ENCODE measurements at regions not wholly inside any gene's neighbourhood (a gene's known extent, or its start where the extent isn't known, plus 50 kb on each side); places are given as distances from the start of the nearest gene placed in this dataset.

GRCh38 chr15:46930426-46930825 is 786.9 kb upstream of the SEMA6D start:
- no peaks in the 10 kb centered on the region for H3K36me3 ChIP-seq (ENCODE audit: insufficient read depth, low read length)
- no peak overlapping the region for H3K27ac ChIP-seq (ENCODE audit: low read length)
- H4K20me1 ChIP-seq (ENCODE audit: insufficient read depth, low read depth, low read length), result no peaks in the 10 kb centered on the region
- H2AFZ ChIP-seq (ENCODE audit: low read length), result no peak overlapping the region
- no peak overlapping the region for H3K9ac ChIP-seq (ENCODE audit: low read length)
- H3K9me2 ChIP-seq (replicated peaks; ENCODE audit: insufficient read depth, low read length), result no peaks in the 10 kb centered on the region
- peaks cover 20% of the 10 kb centered on the region for H3K9me3 ChIP-seq (ENCODE audit: low read length)
- DNase-seq, result no peak
- H3K4me2 ChIP-seq (ENCODE audit: low read depth, low read length, poor library complexity, severe bottlenecking), result no peak overlapping the region
- H3K79me2 ChIP-seq (ENCODE audit: low read length), result no peaks in the 10 kb centered on the region
- H3K4me3 ChIP-seq (ENCODE audit: low read length), result no peak overlapping the region
- H3K27me3 ChIP-seq (ENCODE audit: low read length), result no peaks in the 10 kb centered on the region
- no peaks in the 10 kb centered on the region for H3K4me1 ChIP-seq (ENCODE audit: low read length)

- Histone ChIP-seq H4K20me1 (ENCODE audit: insufficient read depth, low read depth, low read length) (no peaks in the 10 kb centered on the region), H3K36me3 (ENCODE audit: insufficient read depth, low read length) (no peaks in the 10 kb centered on the region), H3K27ac (ENCODE audit: low read length) (no peak overlapping the region), H3K4me3 (ENCODE audit: low read length) (no peak overlapping the region), H2AFZ (ENCODE audit: low read length) (no peak overlapping the region), H3K27me3 (ENCODE audit: low read length) (no peaks in the 10 kb centered on the region), H3K9me2 (replicated peaks; ENCODE audit: insufficient read depth, low read length) (no peaks in the 10 kb centered on the region), H3K4me1 (ENCODE audit: low read length) (no peaks in the 10 kb centered on the region), H3K4me2 (ENCODE audit: low read depth, low read length, poor library complexity, severe bottlenecking) (no peak overlapping the region), H3K9ac (ENCODE audit: low read length) (no peak overlapping the region), H3K9me3 (ENCODE audit: low read length) (peaks cover 29% of the 10 kb centered on the region), H3K79me2 (ENCODE audit: low read length) (no peaks in the 10 kb centered on the region)
- DNase-seq, result no peak
Measured at GRCh38 chr15:46933332-46933731, 784.0 kb upstream of the SEMA6D start.

DNA sequence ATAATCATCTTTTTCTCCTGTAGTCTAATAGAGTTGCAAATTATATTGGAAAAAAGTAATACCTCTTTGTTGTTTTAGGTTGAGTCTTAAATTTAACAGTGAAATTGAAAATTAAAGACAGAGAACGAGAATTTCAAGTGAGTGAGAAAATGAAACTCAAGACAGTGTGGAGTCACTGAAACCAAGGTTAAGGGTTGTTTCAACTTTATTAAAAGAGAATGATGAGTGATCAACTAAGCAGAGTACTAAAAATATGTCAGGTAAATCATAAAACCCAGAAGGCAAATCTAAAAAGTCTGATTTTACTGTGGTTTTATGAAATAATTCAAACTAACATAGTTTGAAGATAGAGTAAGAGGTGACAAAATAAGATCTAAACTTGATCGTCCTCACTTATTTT is 782.5 kb upstream of the SEMA6D start:
- H3K27ac ChIP-seq (ENCODE audit: low read length), result no peak overlapping the region
- H3K4me2 ChIP-seq (ENCODE audit: low read depth, low read length, poor library complexity, severe bottlenecking), result no peak overlapping the region
- H4K20me1 ChIP-seq (ENCODE audit: insufficient read depth, low read depth, low read length), result no peaks in the 10 kb centered on the region
- H3K9ac ChIP-seq (ENCODE audit: low read length), result no peak overlapping the region
- no peaks in the 10 kb centered on the region for H3K79me2 ChIP-seq (ENCODE audit: low read length)
- H3K4me3 ChIP-seq (ENCODE audit: low read length), result no peak overlapping the region
- H3K27me3 ChIP-seq (ENCODE audit: low read length), result no peaks in the 10 kb centered on the region
- peaks cover 35% of the 10 kb centered on the region for H3K9me3 ChIP-seq (ENCODE audit: low read length)
- no peaks in the 10 kb centered on the region for H3K4me1 ChIP-seq (ENCODE audit: low read length)
- no peaks in the 10 kb centered on the region for H3K36me3 ChIP-seq (ENCODE audit: insufficient read depth, low read length)
- H3K9me2 ChIP-seq (replicated peaks; ENCODE audit: insufficient read depth, low read length), result no peaks in the 10 kb centered on the region
- DNase-seq, result no peak
- H2AFZ ChIP-seq (ENCODE audit: low read length), result no peak overlapping the region

DNA sequence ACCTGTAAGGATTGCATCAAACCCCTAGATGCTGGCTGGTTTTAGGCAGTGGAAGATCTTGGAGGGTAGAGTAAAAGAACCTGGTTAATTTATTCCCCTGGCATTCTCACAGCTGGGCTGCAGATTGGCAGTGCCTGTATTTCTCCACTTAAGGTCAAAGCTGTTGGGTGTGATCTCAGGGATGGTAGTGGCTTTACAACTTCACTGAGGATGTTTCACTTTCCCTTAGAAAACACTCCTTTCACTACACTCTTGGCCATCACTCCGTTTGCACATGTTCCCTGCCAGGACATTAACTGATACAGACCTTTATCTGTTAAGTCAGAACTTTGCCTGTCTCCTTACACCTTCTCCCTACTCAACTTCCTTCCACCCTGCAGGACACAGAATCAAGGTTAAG is 779.1 kb upstream of the SEMA6D start:
- no peaks in the 10 kb centered on the region for H4K20me1 ChIP-seq (ENCODE audit: insufficient read depth, low read depth, low read length)
- no peaks in the 10 kb centered on the region for H3K79me2 ChIP-seq (ENCODE audit: low read length)
- no peak overlapping the region for H3K4me3 ChIP-seq (ENCODE audit: low read length)
- no peak overlapping the region for H3K27ac ChIP-seq (ENCODE audit: low read length)
- no peak overlapping the region for H2AFZ ChIP-seq (ENCODE audit: low read length)
- peaks cover 34% of the 10 kb centered on the region for H3K9me3 ChIP-seq (ENCODE audit: low read length)
- no peak for DNase-seq
- no peaks in the 10 kb centered on the region for H3K27me3 ChIP-seq (ENCODE audit: low read length)
- H3K4me2 ChIP-seq (ENCODE audit: low read depth, low read length, poor library complexity, severe bottlenecking), result no peak overlapping the region
- no peaks in the 10 kb centered on the region for H3K36me3 ChIP-seq (ENCODE audit: insufficient read depth, low read length)
- H3K4me1 ChIP-seq (ENCODE audit: low read length), result no peaks in the 10 kb centered on the region
- H3K9me2 ChIP-seq (replicated peaks; ENCODE audit: insufficient read depth, low read length), result no peaks in the 10 kb centered on the region
- no peak overlapping the region for H3K9ac ChIP-seq (ENCODE audit: low read length)

DNA sequence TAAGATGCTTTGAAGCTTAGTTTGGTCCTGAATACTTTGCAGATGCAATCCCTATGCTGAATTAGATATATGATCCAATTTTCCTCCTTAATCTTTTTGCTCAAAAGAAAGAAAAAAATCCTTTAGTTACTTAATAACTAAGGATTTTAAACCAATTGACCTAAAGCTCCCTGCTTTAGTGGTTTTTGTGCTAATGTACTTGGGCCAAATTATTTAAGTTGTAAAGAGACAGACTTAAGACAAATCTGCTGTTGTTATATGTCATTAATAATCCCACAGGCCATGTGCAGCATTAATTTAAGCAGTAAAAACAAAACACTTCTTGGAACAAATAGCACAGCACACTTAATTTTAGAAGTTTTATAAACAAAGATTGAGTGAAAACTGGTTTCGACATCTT is 776.1 kb upstream of the SEMA6D start:
- no peak overlapping the region for H3K4me2 ChIP-seq (ENCODE audit: low read depth, low read length, poor library complexity, severe bottlenecking)
- DNase-seq, result no peak
- no peak overlapping the region for H2AFZ ChIP-seq (ENCODE audit: low read length)

GRCh38 chr15:46946953-46947352 is 770.4 kb upstream of the SEMA6D start:
- H3K9ac ChIP-seq (ENCODE audit: low read length), result no peak overlapping the region
- H3K36me3 ChIP-seq (ENCODE audit: insufficient read depth, low read length), result no peaks in the 10 kb centered on the region
- H3K4me3 ChIP-seq (ENCODE audit: low read length), result no peak overlapping the region
- DNase-seq, result no peak
- H2AFZ ChIP-seq (ENCODE audit: low read length), result no peak overlapping the region
- H3K4me2 ChIP-seq (ENCODE audit: low read depth, low read length, poor library complexity, severe bottlenecking), result no peak overlapping the region
- H3K9me2 ChIP-seq (replicated peaks; ENCODE audit: insufficient read depth, low read length), result no peaks in the 10 kb centered on the region
- no peaks in the 10 kb centered on the region for H4K20me1 ChIP-seq (ENCODE audit: insufficient read depth, low read depth, low read length)
- no peaks in the 10 kb centered on the region for H3K27me3 ChIP-seq (ENCODE audit: low read length)
- H3K9me3 ChIP-seq (ENCODE audit: low read length), result peaks cover 33% of the 10 kb centered on the region
- H3K4me1 ChIP-seq (ENCODE audit: low read length), result no peaks in the 10 kb centered on the region
- H3K79me2 ChIP-seq (ENCODE audit: low read length), result no peaks in the 10 kb centered on the region
- no peak overlapping the region for H3K27ac ChIP-seq (ENCODE audit: low read length)

More for the DNA sequence above, 776.1 kb upstream of the SEMA6D start:
- Histone ChIP-seq H3K36me3 (ENCODE audit: insufficient read depth, low read length) (no peaks in the 10 kb centered on the region), H3K4me3 (ENCODE audit: low read length) (no peak overlapping the region), H3K27me3 (ENCODE audit: low read length) (no peaks in the 10 kb centered on the region), H3K27ac (ENCODE audit: low read length) (no peak overlapping the region), H3K9me2 (replicated peaks; ENCODE audit: insufficient read depth, low read length) (no peaks in the 10 kb centered on the region), H3K9ac (ENCODE audit: low read length) (no peak overlapping the region), H3K79me2 (ENCODE audit: low read length) (no peaks in the 10 kb centered on the region), H4K20me1 (ENCODE audit: insufficient read depth, low read depth, low read length) (no peaks in the 10 kb centered on the region), H3K4me1 (ENCODE audit: low read length) (no peaks in the 10 kb centered on the region), H3K9me3 (ENCODE audit: low read length) (peaks cover 34% of the 10 kb centered on the region)

GRCh38 chr15:46955576-46955975 is 761.7 kb upstream of the SEMA6D start:
- no peaks in the 10 kb centered on the region for H3K9me2 ChIP-seq (replicated peaks; ENCODE audit: insufficient read depth, low read length)

DNA sequence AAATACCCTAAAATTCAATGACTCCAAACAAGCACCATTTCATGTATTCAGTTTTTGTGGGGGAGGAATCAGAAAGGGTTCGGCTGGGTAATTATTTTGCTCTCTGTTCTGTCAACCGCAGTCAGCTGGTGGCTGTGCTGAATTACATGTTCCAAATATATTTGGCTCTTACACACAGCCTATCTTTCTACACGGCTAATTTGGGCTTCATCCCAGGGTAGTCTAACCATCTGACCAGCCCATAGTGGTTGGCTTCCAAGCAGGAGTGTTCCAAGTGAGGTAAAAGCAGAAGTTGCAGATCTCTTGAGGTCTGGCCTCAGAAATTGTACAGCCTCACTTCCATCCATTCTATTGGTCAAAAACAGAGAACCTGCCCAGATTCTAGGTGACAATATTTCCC is 760.8 kb upstream of the SEMA6D start:
- Histone ChIP-seq H3K27me3 (ENCODE audit: low read length) (no peaks in the 10 kb centered on the region), H3K27ac (ENCODE audit: low read length) (no peak overlapping the region), H3K4me2 (ENCODE audit: low read depth, low read length, poor library complexity, severe bottlenecking) (no peak overlapping the region), H3K4me1 (ENCODE audit: low read length) (no peaks in the 10 kb centered on the region), H3K9ac (ENCODE audit: low read length) (no peak overlapping the region), H2AFZ (ENCODE audit: low read length) (no peak overlapping the region), H4K20me1 (ENCODE audit: insufficient read depth, low read depth, low read length) (no peaks in the 10 kb centered on the region), H3K36me3 (ENCODE audit: insufficient read depth, low read length) (no peaks in the 10 kb centered on the region), H3K9me2 (replicated peaks; ENCODE audit: insufficient read depth, low read length) (no peaks in the 10 kb centered on the region), H3K4me3 (ENCODE audit: low read length) (no peak overlapping the region), H3K9me3 (ENCODE audit: low read length) (peaks cover 19% of the 10 kb centered on the region), H3K79me2 (ENCODE audit: low read length) (no peaks in the 10 kb centered on the region)
- DNase-seq, result no peak

More at GRCh38 chr15:46955576-46955975, 761.7 kb upstream of the SEMA6D start:
- Histone ChIP-seq H3K4me2 (ENCODE audit: low read depth, low read length, poor library complexity, severe bottlenecking) (no peak overlapping the region), H4K20me1 (ENCODE audit: insufficient read depth, low read depth, low read length) (no peaks in the 10 kb centered on the region), H3K9ac (ENCODE audit: low read length) (no peak overlapping the region), H3K36me3 (ENCODE audit: insufficient read depth, low read length) (no peaks in the 10 kb centered on the region), H3K27me3 (ENCODE audit: low read length) (no peaks in the 10 kb centered on the region), H3K4me3 (ENCODE audit: low read length) (no peak overlapping the region), H3K27ac (ENCODE audit: low read length) (no peak overlapping the region), H3K4me1 (ENCODE audit: low read length) (no peaks in the 10 kb centered on the region), H3K79me2 (ENCODE audit: low read length) (no peaks in the 10 kb centered on the region), H2AFZ (ENCODE audit: low read length) (no peak overlapping the region), H3K9me3 (ENCODE audit: low read length) (peaks cover 20% of the 10 kb centered on the region)
- no peak for DNase-seq

DNA sequence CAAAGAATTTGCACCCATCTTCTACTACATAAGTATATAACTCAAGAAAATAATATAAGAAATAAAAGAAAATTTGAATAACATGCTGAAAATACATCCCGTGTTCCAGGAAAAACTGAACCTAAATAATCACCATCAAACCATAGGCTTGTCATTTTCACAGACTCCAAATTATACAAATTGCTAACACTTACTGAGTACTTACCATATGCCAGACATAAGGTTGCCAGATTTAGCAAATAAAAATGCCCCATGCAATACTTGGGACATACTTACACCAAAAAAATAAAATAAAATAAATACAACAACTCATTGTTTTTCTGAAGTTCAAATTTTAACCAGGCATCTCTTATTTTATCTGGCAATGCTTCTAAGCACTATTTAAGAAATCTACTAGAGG is 760.4 kb upstream of the SEMA6D start:
- H3K79me2 ChIP-seq (ENCODE audit: low read length), result no peaks in the 10 kb centered on the region
- DNase-seq, result no peak
- no peaks in the 10 kb centered on the region for H4K20me1 ChIP-seq (ENCODE audit: insufficient read depth, low read depth, low read length)
- H2AFZ ChIP-seq (ENCODE audit: low read length), result no peak overlapping the region
- H3K4me1 ChIP-seq (ENCODE audit: low read length), result no peaks in the 10 kb centered on the region
- no peak overlapping the region for H3K4me2 ChIP-seq (ENCODE audit: low read depth, low read length, poor library complexity, severe bottlenecking)
- no peak overlapping the region for H3K9ac ChIP-seq (ENCODE audit: low read length)
- H3K27me3 ChIP-seq (ENCODE audit: low read length), result no peaks in the 10 kb centered on the region
- H3K27ac ChIP-seq (ENCODE audit: low read length), result no peak overlapping the region
- H3K36me3 ChIP-seq (ENCODE audit: insufficient read depth, low read length), result no peaks in the 10 kb centered on the region
- no peaks in the 10 kb centered on the region for H3K9me2 ChIP-seq (replicated peaks; ENCODE audit: insufficient read depth, low read length)
- H3K4me3 ChIP-seq (ENCODE audit: low read length), result no peak overlapping the region
- H3K9me3 ChIP-seq (ENCODE audit: low read length), result peaks cover 15% of the 10 kb centered on the region
